HL-60 (cell line): ENCODE measurements at regions not wholly inside any gene's neighbourhood (a gene's known extent, or its start where the extent isn't known, plus 50 kb on each side); places are given as distances from the start of the nearest gene placed in this dataset.

ENCODE experiments used
- GABPA ChIP-seq: IDR thresholded peaks from 2 replicates; pipeline ENCODE4 v1.6.1; 2012; ENCODE audit warnings: low read depth
- POLR2AphosphoS5 ChIP-seq: IDR thresholded peaks from 2 replicates; pipeline ENCODE4 v1.6.1; 2012; ENCODE audit warnings: low read depth
- REST ChIP-seq: IDR thresholded peaks from 2 replicates; pipeline ENCODE4 v1.6.1; 2012; ENCODE audit warnings: low read depth; ENCODE audit not compliant: insufficient replicate concordance
- SPI1 ChIP-seq: IDR thresholded peaks from 2 replicates; pipeline ENCODE4 v1.6.1; 2012; ENCODE audit warnings: low read depth, mild to moderate bottlenecking, borderline replicate concordance
- TF ChIP-seq, protein P1 (sequence below): IDR thresholded peaks from one replicate; pipeline ENCODE4 v1.5.1; 2011; ENCODE audit warnings: low read length, control low read depth, inconsistent platforms; ENCODE audit not compliant: insufficient read depth

GRCh38 chr18:46350598-46351159 is 246.5 kb downstream of the HAUS1 start:
- TF ChIP-seq, protein P1, sequence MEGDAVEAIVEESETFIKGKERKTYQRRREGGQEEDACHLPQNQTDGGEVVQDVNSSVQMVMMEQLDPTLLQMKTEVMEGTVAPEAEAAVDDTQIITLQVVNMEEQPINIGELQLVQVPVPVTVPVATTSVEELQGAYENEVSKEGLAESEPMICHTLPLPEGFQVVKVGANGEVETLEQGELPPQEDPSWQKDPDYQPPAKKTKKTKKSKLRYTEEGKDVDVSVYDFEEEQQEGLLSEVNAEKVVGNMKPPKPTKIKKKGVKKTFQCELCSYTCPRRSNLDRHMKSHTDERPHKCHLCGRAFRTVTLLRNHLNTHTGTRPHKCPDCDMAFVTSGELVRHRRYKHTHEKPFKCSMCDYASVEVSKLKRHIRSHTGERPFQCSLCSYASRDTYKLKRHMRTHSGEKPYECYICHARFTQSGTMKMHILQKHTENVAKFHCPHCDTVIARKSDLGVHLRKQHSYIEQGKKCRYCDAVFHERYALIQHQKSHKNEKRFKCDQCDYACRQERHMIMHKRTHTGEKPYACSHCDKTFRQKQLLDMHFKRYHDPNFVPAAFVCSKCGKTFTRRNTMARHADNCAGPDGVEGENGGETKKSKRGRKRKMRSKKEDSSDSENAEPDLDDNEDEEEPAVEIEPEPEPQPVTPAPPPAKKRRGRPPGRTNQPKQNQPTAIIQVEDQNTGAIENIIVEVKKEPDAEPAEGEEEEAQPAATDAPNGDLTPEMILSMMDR: no peak
- TF ChIP-seq POLR2AphosphoS5 (no peak), REST (no peak), SPI1 (no peak), GABPA (no peak)
